ENCODE measurements at regions not wholly inside any gene's neighbourhood (a gene's known extent, or its start where the extent isn't known, plus 50 kb on each side); places are given as distances from the start of the nearest gene placed in this dataset.

GRCh38 chr13:90632184-90632583, 715.3 kb upstream of the MIR17HG start:
- DNase-seq (no peak), ATAC-seq (no peak)
- Histone ChIP-seq H3K9me3 (no peaks in the 10 kb centered on the region), H3K4me1 (no peaks in the 10 kb centered on the region), H3K4me3 (no peak overlapping the region), H3K27ac (no peak overlapping the region), H3K36me3 (no peaks in the 10 kb centered on the region), H3K27me3 (no peaks in the 10 kb centered on the region)
- 85 to 89% methylated on average over 3 of the region's 3 CpGs for WGBS, 2 donors
- no peak for TF ChIP-seq CTCF (IDR thresholded peaks at IDR 0.05)
- intact Hi-C loops (cut with DNase I) = no loop called here

GRCh38 chr13:90633849-90634248, 713.6 kb upstream of the MIR17HG start:
- no peaks in the 10 kb centered on the region for H3K27me3 ChIP-seq
- H3K4me3 ChIP-seq = no peak overlapping the region
- no peaks in the 10 kb centered on the region for H3K36me3 ChIP-seq
- no peak for TF ChIP-seq CTCF (IDR thresholded peaks at IDR 0.05)
- no peak for ATAC-seq
- intact Hi-C loops (cut with DNase I) = no loop called here
- DNase-seq = no peak
- no peak overlapping the region for H3K27ac ChIP-seq
- no peaks in the 10 kb centered on the region for H3K4me1 ChIP-seq
- H3K9me3 ChIP-seq = no peaks in the 10 kb centered on the region

GRCh38 chr13:90640976-90641375, 706.5 kb upstream of the MIR17HG start:
- no peak overlapping the region for H3K4me3 ChIP-seq
- TF ChIP-seq CTCF (IDR thresholded peaks at IDR 0.05) = no peak
- intact Hi-C loops (cut with DNase I) = no loop called here
- H3K27me3 ChIP-seq = no peaks in the 10 kb centered on the region
- H3K27ac ChIP-seq = no peak overlapping the region
- DNase-seq (no peak), ATAC-seq (no peak)
- no peaks in the 10 kb centered on the region for H3K4me1 ChIP-seq
- no peaks in the 10 kb centered on the region for H3K9me3 ChIP-seq
- no peaks in the 10 kb centered on the region for H3K36me3 ChIP-seq
- WGBS, 2 donors = 94 to 96% methylated on average over 1 of the region's 1 CpG

DNA sequence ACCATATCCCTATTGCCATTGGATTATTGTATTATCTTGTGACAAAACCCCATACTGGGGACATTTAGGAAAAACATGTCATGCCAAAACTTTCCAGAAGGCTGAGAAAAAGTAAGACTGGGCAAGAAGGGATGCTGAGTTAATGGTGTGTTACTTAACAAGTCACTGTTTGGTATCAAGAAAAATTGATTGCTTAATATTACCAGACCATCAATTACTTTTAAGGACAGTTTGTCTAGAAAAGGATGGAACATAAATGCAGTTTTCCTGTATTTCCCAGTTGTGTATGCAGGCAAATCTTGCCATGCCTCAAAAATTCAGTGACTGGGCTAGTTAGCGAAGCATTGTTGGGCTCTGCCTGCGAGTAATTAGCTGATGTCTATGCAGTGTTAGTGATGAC, 705.6 kb upstream of the MIR17HG start:
- Histone ChIP-seq H3K27ac (no peak overlapping the region), H3K4me1 (no peaks in the 10 kb centered on the region), H3K36me3 (no peaks in the 10 kb centered on the region), H3K27me3 (no peaks in the 10 kb centered on the region), H3K9me3 (no peaks in the 10 kb centered on the region), H3K4me3 (no peak overlapping the region)
- TF ChIP-seq CTCF (IDR thresholded peaks at IDR 0.05) = no peak
- 85 to 87% methylated on average over 2 of the region's 2 CpGs for WGBS, 2 donors
- DNase-seq (no peak), ATAC-seq (no peak)
- intact Hi-C loops (cut with DNase I) = no loop called here

DNA sequence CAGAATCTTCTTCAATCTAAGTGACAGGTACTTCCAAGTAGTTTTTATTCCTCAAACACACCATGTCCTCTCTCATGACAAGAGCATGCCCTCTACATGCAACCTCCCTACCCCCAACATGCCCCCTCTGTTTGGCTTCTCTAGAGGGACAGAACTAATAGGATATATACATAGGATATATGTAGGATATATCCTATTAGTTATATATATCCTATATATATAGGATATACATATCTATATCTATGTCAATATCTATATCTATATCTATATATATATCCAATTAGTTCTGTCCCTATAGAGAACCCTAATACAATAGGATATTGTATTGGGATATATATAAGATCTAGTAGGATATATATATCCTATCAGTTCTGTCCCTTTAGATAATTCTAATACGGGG, 701.9 kb upstream of the MIR17HG start:
- no peaks in the 10 kb centered on the region for H3K4me1 ChIP-seq
- no peaks in the 10 kb centered on the region for H3K27me3 ChIP-seq
- ATAC-seq = no peak
- no peaks in the 10 kb centered on the region for H3K9me3 ChIP-seq
- no peak for TF ChIP-seq CTCF (IDR thresholded peaks at IDR 0.05)
- DNase-seq = no peak
- intact Hi-C loops (cut with DNase I) = no loop called here
- WGBS, 2 donors = 97% methylated on average over 1 of the region's 1 CpG
- no peaks in the 10 kb centered on the region for H3K36me3 ChIP-seq
- H3K4me3 ChIP-seq = no peak overlapping the region
- H3K27ac ChIP-seq = no peak overlapping the region

Data from heart right ventricle (tissue), 16 donors.